Heart left ventricle (tissue), 16 donors: ENCODE measurements at regions not wholly inside any gene's neighbourhood (a gene's known extent, or its start where the extent isn't known, plus 50 kb on each side); places are given as distances from the start of the nearest gene placed in this dataset.

Experiments used
- ATAC-seq, 4 donors: fragments of 200-7000 bp; cut with Tn5 transposase; one replicate each; pipeline ENCODE4 v1.9.1; 2020 to 2022; ENCODE audit warnings: moderate library complexity in 4 of 4, mild to moderate bottlenecking in 3 of 4, moderate number of reproducible peaks in 1 of 4
- DNase-seq, 5 donors: peaks; one replicate each; pipeline ENCODE4 v3.0.0-alpha.2; 2020
- H3K27ac ChIP-seq, 12 donors: fragments of 200-600 bp; sonication (generic) in 4 of 12; one replicate each; pipeline versions ENCODE4 v1.5.0 to v1.8.0; 2016 to 2022; ENCODE audit warnings: mild to moderate bottlenecking in 2 of 12
- H3K27me3 ChIP-seq, 9 donors: fragments of 200-600 bp; sonication (generic) in 2 of 9; one replicate each; pipeline versions ENCODE4 v1.5.1 to v1.8.0; 2016 to 2022; ENCODE audit warnings: mild to moderate bottlenecking in 3 of 9
- H3K36me3 ChIP-seq, 9 donors: fragments of 200-600 bp; sonication (generic) in 2 of 9; one replicate each; pipeline versions ENCODE4 v1.5.0 to v1.8.0; 2018 to 2022; ENCODE audit warnings: mild to moderate bottlenecking in 2 of 9
- H3K4me1 ChIP-seq, 12 donors: fragments of 200-600 bp; sonication (generic) in 4 of 12; one replicate each; pipeline versions ENCODE4 v1.5.0 to v1.8.0; 2016 to 2022; ENCODE audit warnings: mild to moderate bottlenecking in 3 of 12
- H3K4me3 ChIP-seq, 12 donors: fragments of 200-600 bp; sonication (generic) in 4 of 12; one replicate each; pipeline versions ENCODE4 v1.5.0 to v1.8.0; 2017 to 2022; ENCODE audit warnings: mild to moderate bottlenecking in 9 of 12, moderate library complexity in 4 of 12
- H3K9me3 ChIP-seq, 12 donors: fragments of 200-600 bp; sonication (generic) in 4 of 12; one replicate each; pipeline versions ENCODE4 v1.5.0 to v1.8.0; 2016 to 2022; ENCODE audit warnings: mild to moderate bottlenecking in 1 of 12
- CTCF ChIP-seq, 12 donors: fragments of 200-600 bp; sonication (generic) in 4 of 12; IDR thresholded peaks; one replicate each; pipeline versions ENCODE4 v1.5.0 to v1.8.0; 2018 to 2022; ENCODE audit warnings: antibody characterized with exemption in 12 of 12, mild to moderate bottlenecking in 5 of 12
- POLR2A ChIP-seq, 2 donors: fragments of 450-650 bp; IDR thresholded peaks; one replicate each; pipeline ENCODE4 v1.6.1; 2017; ENCODE audit warnings: antibody characterized with exemption in 2 of 2, mild to moderate bottlenecking in 2 of 2, moderate library complexity in 2 of 2
- WGBS, 4 donors: extraction: QIAGEN DNeasy Blood & Tissue Kit in 2 of 4; methylation state at CpG; one replicate each; pipeline versions ENCODE4 v1.1.5 to v1.1.7; 2013 to 2018; 5-methylcytosine and 5-hydroxymethylcytosine counted together
- intact Hi-C, 10 donors: fragments of 100-400 bp; cut with DNase I; formaldehyde crosslinking; loops; one replicate each; pipeline versions ENCODE4 v1.11.1 to v1.14.2; 2022
- donor health status: ischemic (EF 13 %, LVEDD 7.1; RV severe dilation, severe dysfunction).
- donor health status: healthy with polysubstance abuse.
- donor health status: DM: no; HTN: yes; CAD: no.
- donor health status: DM: no; HTN: no; CAD: no.
- donor health status: ischemic (EF 25% LVEDD 6.9; RV normal size, moderate dysfunction).
- donor health status: ischemic (EF 25% LVEDD 5.7; RV mildly dilated, moderate dysfunction).
- donor health status: healthy.
- donor health status: DM: yes; HTN: yes; CAD: no.
- donor health status: ischemic (EF 35%, LVEDD 5.7; RV mildly dilated, moderate dysfunction).
- donor health status: nonischemic (EF 11% LVEDD 7.7; RV severe dilation, severe dysfunction).
- donor health status: DM: yes; HTN: yes; CAD: no.
- donor health status: PGD.
- donor health status: ischemic (EF 29% LVEDD 5.4; RV normal size, mild dysfunction).
- donor health status: nonischemic (EF 23%, LVEDD 6.1; RV moderate dilation, normal function).

GRCh38 chr2:180159921-180160320, 152.8 kb upstream of the CWC22 start:
- Histone ChIP-seq H3K4me3 (no peak overlapping the region), H3K4me1 (no peaks in the 10 kb centered on the region), H3K9me3 (no peaks in the 10 kb centered on the region), H3K27me3 (no peaks in the 10 kb centered on the region), H3K27ac (no peak overlapping the region), H3K36me3 (no peaks in the 10 kb centered on the region)
- WGBS, 4 donors, result 44 to 84% (median 64%) methylated on average over 2 of the region's 2 CpGs
- DNase-seq, result no peak
- TF ChIP-seq POLR2A (IDR thresholded peaks at IDR 0.05), result no peak
- TF ChIP-seq CTCF (IDR thresholded peaks at IDR 0.05), result no peak
- no peak for ATAC-seq
- intact Hi-C loops, result no loop called here

- 71 to 82% (median 76%) methylated on average over 2 of the region's 2 CpGs for whole genome bisulfite sequencing, 4 donors
- DNase-seq (no peak), ATAC-seq (no peak)
- no peaks in the 10 kb centered on the region for H3K9me3 ChIP-seq
- no peak overlapping the region for H3K4me3 ChIP-seq
- H3K27ac ChIP-seq, result no peak overlapping the region
- H3K27me3 ChIP-seq, result no peaks in the 10 kb centered on the region
- H3K36me3 ChIP-seq, result no peaks in the 10 kb centered on the region
- intact Hi-C loops, result no loop called here
- TF ChIP-seq CTCF (IDR thresholded peaks at IDR 0.05) (no peak), POLR2A (IDR thresholded peaks at IDR 0.05) (no peak)
- H3K4me1 ChIP-seq, result no peaks in the 10 kb centered on the region
Measured at GRCh38 chr2:180158961-180159360, 151.9 kb upstream of the CWC22 start.

- ATAC-seq (no peak), DNase-seq (no peak)
- TF ChIP-seq CTCF (IDR thresholded peaks at IDR 0.05) (no peak), POLR2A (IDR thresholded peaks at IDR 0.05) (no peak)
- Histone ChIP-seq H3K27me3 (no peaks in the 10 kb centered on the region), H3K9me3 (no peaks in the 10 kb centered on the region), H3K27ac (no peak overlapping the region), H3K36me3 (no peaks in the 10 kb centered on the region), H3K4me3 (no peak overlapping the region), H3K4me1 (no peaks in the 10 kb centered on the region)
- intact Hi-C loops, result no loop called here
Measured at GRCh38 chr2:180156651-180157050, 149.6 kb upstream of the CWC22 start.

- H3K4me3 ChIP-seq, result no peak overlapping the region
- ATAC-seq, result no peak
- H3K27ac ChIP-seq, result no peak overlapping the region
- H3K9me3 ChIP-seq, result no peaks in the 10 kb centered on the region
- peaks cover 0 to 5% (median 0%) of the 10 kb centered on the region in 9 donors for H3K27me3 ChIP-seq
- TF ChIP-seq CTCF (IDR thresholded peaks at IDR 0.05), result no peak
- no peak for TF ChIP-seq POLR2A (IDR thresholded peaks at IDR 0.05)
- intact Hi-C loops, result no loop called here
- H3K36me3 ChIP-seq, result no peaks in the 10 kb centered on the region
- no peaks in the 10 kb centered on the region for H3K4me1 ChIP-seq
- WGBS, 4 donors, result 85 to 94% (median 92%) methylated on average over 1 of the region's 1 CpG
- no peak for DNase-seq
Measured at GRCh38 chr2:180150606-180151005, 143.5 kb upstream of the CWC22 start.
